Loucy (cell line): ENCODE measurements at regions not wholly inside any gene's neighbourhood (a gene's known extent, or its start where the extent isn't known, plus 50 kb on each side); places are given as distances from the start of the nearest gene placed in this dataset.

ENCODE experiments used
- CTCF ChIP-seq: fragments of 200-600 bp; sonication (generic); conservative IDR thresholded peaks from 2 replicates; pipeline ENCODE4 v1.5.1; 2014; ENCODE audit warnings: mild to moderate bottlenecking, antibody characterized with exemption, low read length
- EZH2phosphoT487 ChIP-seq: fragments of 200-600 bp; IDR thresholded peaks from 2 replicates; pipeline ENCODE4 v1.6.1; 2018; ENCODE audit warnings: antibody characterized with exemption, mild to moderate bottlenecking, moderate library complexity, borderline replicate concordance

- TF ChIP-seq CTCF (no peak), EZH2phosphoT487 (no peak)
Observed at GRCh38 chr4:159008671-159009070, 94.2 kb upstream of the RAPGEF2 start.
